ENCODE measurements at regions not wholly inside any gene's neighbourhood (a gene's known extent, or its start where the extent isn't known, plus 50 kb on each side); places are given as distances from the start of the nearest gene placed in this dataset.

GRCh38 chr10:83176901-83177300, 962.4 kb upstream of the GHITM start:
- H4K20me1 ChIP-seq (ENCODE audit: low read depth, low read length) = no peaks in the 10 kb centered on the region
- no peak for TF ChIP-seq CTCF (IDR thresholded peaks at IDR 0.05; ENCODE audit: insufficient read depth, low read length, poor library complexity, severe bottlenecking)
- TF ChIP-seq EZH2phosphoT487 (conservative IDR thresholded peaks at IDR 0.05; ENCODE audit: low read length) = no peak
- no peak overlapping the region for H2AFZ ChIP-seq (ENCODE audit: low read depth, low read length, severe bottlenecking)
- no peaks in the 10 kb centered on the region for H3K36me3 ChIP-seq (ENCODE audit: low read length)
- no peak overlapping the region for H3K9ac ChIP-seq (ENCODE audit: low read length)
- H3F3A ChIP-seq (ENCODE audit: insufficient read depth) = no peaks in the 10 kb centered on the region
- no peaks in the 10 kb centered on the region for H3K9me3 ChIP-seq (ENCODE audit: insufficient read depth, low read length)
- no peak overlapping the region for H3K4me2 ChIP-seq (ENCODE audit: low read depth, low read length, poor library complexity, severe bottlenecking)
- H3K79me2 ChIP-seq (ENCODE audit: insufficient read depth, low read length) = no peaks in the 10 kb centered on the region
- no peaks in the 10 kb centered on the region for H3K9me2 ChIP-seq (replicated peaks; ENCODE audit: insufficient read depth, low read length)
- no peak overlapping the region for H3K27ac ChIP-seq (ENCODE audit: low read depth, low read length)
- no peak overlapping the region for H3K4me3 ChIP-seq (ENCODE audit: insufficient read depth, low read length, poor library complexity, severe bottlenecking)
- no peaks in the 10 kb centered on the region for H3K27me3 ChIP-seq (ENCODE audit: low read length)

GRCh38 chr10:83178526-83178925, 960.8 kb upstream of the GHITM start:
- H3K9me3 ChIP-seq (ENCODE audit: insufficient read depth, low read length) = no peaks in the 10 kb centered on the region
- no peak overlapping the region for H3K27ac ChIP-seq (ENCODE audit: low read depth, low read length)
- TF ChIP-seq CTCF (IDR thresholded peaks at IDR 0.05; ENCODE audit: insufficient read depth, low read length, poor library complexity, severe bottlenecking) = no peak
- TF ChIP-seq EZH2phosphoT487 (conservative IDR thresholded peaks at IDR 0.05; ENCODE audit: low read length) = no peak
- H3K9ac ChIP-seq (ENCODE audit: low read length) = no peak overlapping the region
- no peaks in the 10 kb centered on the region for H4K20me1 ChIP-seq (ENCODE audit: low read depth, low read length)
- H2AFZ ChIP-seq (ENCODE audit: low read depth, low read length, severe bottlenecking) = no peak overlapping the region
- no peak overlapping the region for H3K4me2 ChIP-seq (ENCODE audit: low read depth, low read length, poor library complexity, severe bottlenecking)
- no peaks in the 10 kb centered on the region for H3F3A ChIP-seq (ENCODE audit: insufficient read depth)
- no peaks in the 10 kb centered on the region for H3K79me2 ChIP-seq (ENCODE audit: insufficient read depth, low read length)
- H3K27me3 ChIP-seq (ENCODE audit: low read length) = no peaks in the 10 kb centered on the region
- no peak overlapping the region for H3K4me3 ChIP-seq (ENCODE audit: insufficient read depth, low read length, poor library complexity, severe bottlenecking)
- no peaks in the 10 kb centered on the region for H3K36me3 ChIP-seq (ENCODE audit: low read length)
- no peaks in the 10 kb centered on the region for H3K9me2 ChIP-seq (replicated peaks; ENCODE audit: insufficient read depth, low read length)

- TF ChIP-seq CTCF (IDR thresholded peaks at IDR 0.05; ENCODE audit: insufficient read depth, low read length, poor library complexity, severe bottlenecking) = no peak
- no peak for TF ChIP-seq EZH2phosphoT487 (conservative IDR thresholded peaks at IDR 0.05; ENCODE audit: low read length)
- Histone ChIP-seq H3K9me2 (replicated peaks; ENCODE audit: insufficient read depth, low read length) (no peaks in the 10 kb centered on the region), H3K9me3 (ENCODE audit: insufficient read depth, low read length) (no peaks in the 10 kb centered on the region), H2AFZ (ENCODE audit: low read depth, low read length, severe bottlenecking) (no peak overlapping the region), H4K20me1 (ENCODE audit: low read depth, low read length) (no peaks in the 10 kb centered on the region), H3K4me3 (ENCODE audit: insufficient read depth, low read length, poor library complexity, severe bottlenecking) (no peak overlapping the region), H3K27ac (ENCODE audit: low read depth, low read length) (no peak overlapping the region), H3K9ac (ENCODE audit: low read length) (no peak overlapping the region), H3K79me2 (ENCODE audit: insufficient read depth, low read length) (no peaks in the 10 kb centered on the region), H3K27me3 (ENCODE audit: low read length) (no peaks in the 10 kb centered on the region), H3F3A (ENCODE audit: insufficient read depth) (no peaks in the 10 kb centered on the region), H3K4me2 (ENCODE audit: low read depth, low read length, poor library complexity, severe bottlenecking) (no peak overlapping the region), H3K36me3 (ENCODE audit: low read length) (no peaks in the 10 kb centered on the region)
Measured at GRCh38 chr10:83179371-83179770, 959.9 kb upstream of the GHITM start.

GRCh38 chr10:83182076-83182475, 957.2 kb upstream of the GHITM start:
- Histone ChIP-seq H3F3A (ENCODE audit: insufficient read depth) (no peaks in the 10 kb centered on the region), H2AFZ (ENCODE audit: low read depth, low read length, severe bottlenecking) (no peak overlapping the region), H4K20me1 (ENCODE audit: low read depth, low read length) (no peaks in the 10 kb centered on the region), H3K36me3 (ENCODE audit: low read length) (no peaks in the 10 kb centered on the region), H3K9ac (ENCODE audit: low read length) (no peak overlapping the region), H3K4me2 (ENCODE audit: low read depth, low read length, poor library complexity, severe bottlenecking) (no peak overlapping the region), H3K4me3 (ENCODE audit: insufficient read depth, low read length, poor library complexity, severe bottlenecking) (no peak overlapping the region), H3K27ac (ENCODE audit: low read depth, low read length) (no peak overlapping the region), H3K27me3 (ENCODE audit: low read length) (no peaks in the 10 kb centered on the region), H3K9me2 (replicated peaks; ENCODE audit: insufficient read depth, low read length) (no peaks in the 10 kb centered on the region), H3K9me3 (ENCODE audit: insufficient read depth, low read length) (no peaks in the 10 kb centered on the region), H3K79me2 (ENCODE audit: insufficient read depth, low read length) (no peaks in the 10 kb centered on the region)
- TF ChIP-seq EZH2phosphoT487 (conservative IDR thresholded peaks at IDR 0.05; ENCODE audit: low read length) (no peak), CTCF (IDR thresholded peaks at IDR 0.05; ENCODE audit: insufficient read depth, low read length, poor library complexity, severe bottlenecking) (no peak)

Data from SU-DHL-6 (cell line).